ENCODE measurements at regions not wholly inside any gene's neighbourhood (a gene's known extent, or its start where the extent isn't known, plus 50 kb on each side); places are given as distances from the start of the nearest gene placed in this dataset.

DNA sequence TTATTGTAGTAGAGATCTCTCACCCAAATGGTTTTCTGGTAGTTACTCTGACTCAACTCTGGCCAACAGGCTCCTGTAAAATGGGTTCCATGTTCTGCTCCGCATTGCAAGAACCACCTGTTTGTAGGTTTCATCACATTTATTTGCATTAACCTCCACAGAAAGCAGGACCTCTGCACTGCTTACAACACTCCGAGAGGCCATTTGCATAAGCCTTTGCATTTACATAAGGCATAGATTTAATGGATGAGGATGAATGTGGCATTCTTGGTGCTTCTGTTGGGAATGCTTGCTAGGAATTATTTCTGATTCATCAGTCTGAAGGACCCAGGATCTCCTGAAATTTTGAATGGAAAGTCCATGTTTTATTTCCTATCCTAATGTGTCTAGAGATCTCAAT is 320.1 kb downstream of the ZNF621 start:
- Histone ChIP-seq H3K4me3 (no peak overlapping the region), H3K27ac (no peak overlapping the region), H3K36me3 (ENCODE audit: low read depth, missing control alignments) (no peaks in the 10 kb centered on the region), H3K27me3 (no peaks in the 10 kb centered on the region), H3K4me1 (no peaks in the 10 kb centered on the region), H3K9me3 (no peaks in the 10 kb centered on the region)
- no peak for DNase-seq
- no peak for TF ChIP-seq POLR2A (IDR thresholded peaks at IDR 0.05)
- TF ChIP-seq, protein P1, sequence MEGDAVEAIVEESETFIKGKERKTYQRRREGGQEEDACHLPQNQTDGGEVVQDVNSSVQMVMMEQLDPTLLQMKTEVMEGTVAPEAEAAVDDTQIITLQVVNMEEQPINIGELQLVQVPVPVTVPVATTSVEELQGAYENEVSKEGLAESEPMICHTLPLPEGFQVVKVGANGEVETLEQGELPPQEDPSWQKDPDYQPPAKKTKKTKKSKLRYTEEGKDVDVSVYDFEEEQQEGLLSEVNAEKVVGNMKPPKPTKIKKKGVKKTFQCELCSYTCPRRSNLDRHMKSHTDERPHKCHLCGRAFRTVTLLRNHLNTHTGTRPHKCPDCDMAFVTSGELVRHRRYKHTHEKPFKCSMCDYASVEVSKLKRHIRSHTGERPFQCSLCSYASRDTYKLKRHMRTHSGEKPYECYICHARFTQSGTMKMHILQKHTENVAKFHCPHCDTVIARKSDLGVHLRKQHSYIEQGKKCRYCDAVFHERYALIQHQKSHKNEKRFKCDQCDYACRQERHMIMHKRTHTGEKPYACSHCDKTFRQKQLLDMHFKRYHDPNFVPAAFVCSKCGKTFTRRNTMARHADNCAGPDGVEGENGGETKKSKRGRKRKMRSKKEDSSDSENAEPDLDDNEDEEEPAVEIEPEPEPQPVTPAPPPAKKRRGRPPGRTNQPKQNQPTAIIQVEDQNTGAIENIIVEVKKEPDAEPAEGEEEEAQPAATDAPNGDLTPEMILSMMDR (IDR thresholded peaks at IDR 0.05), result no peak
- WGBS, 2 donors, result 98 to 100% methylated on average over 2 of the region's 2 CpGs
- intact Hi-C loops (cut with DNase I; ENCODE audit: low total_unique reads), result no loop called here

DNA sequence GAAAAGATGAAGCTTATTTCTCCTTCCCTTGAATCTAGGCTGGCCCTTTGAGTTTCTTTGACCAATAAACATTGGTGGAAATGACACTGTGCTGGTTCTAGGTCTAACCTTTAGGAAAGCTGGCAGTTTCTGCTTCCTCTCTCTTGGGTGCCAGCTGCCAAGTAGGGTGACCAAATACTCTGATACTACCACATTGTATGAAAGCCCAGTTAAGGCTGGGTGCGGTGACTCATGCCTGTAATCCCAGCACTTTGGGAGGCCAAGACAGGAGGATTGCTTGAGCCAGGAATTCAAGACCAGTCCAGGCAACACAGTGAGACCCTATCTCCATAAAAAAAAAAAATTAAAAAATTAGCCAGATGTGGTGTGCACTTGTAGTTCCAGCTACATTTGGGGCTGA is 320.7 kb downstream of the ZNF621 start:
- intact Hi-C loops (cut with DNase I; ENCODE audit: low total_unique reads), result no loop called here
- Histone ChIP-seq H3K4me1 (no peaks in the 10 kb centered on the region), H3K9me3 (no peaks in the 10 kb centered on the region), H3K27ac (no peak overlapping the region), H3K27me3 (no peaks in the 10 kb centered on the region), H3K36me3 (ENCODE audit: low read depth, missing control alignments) (no peaks in the 10 kb centered on the region), H3K4me3 (no peak overlapping the region)
- whole genome bisulfite sequencing, 2 donors, result 96 to 100% methylated on average over 1 of the region's 1 CpG
- TF ChIP-seq, protein P1 (IDR thresholded peaks at IDR 0.05), result no peak
- no peak for DNase-seq

DNA sequence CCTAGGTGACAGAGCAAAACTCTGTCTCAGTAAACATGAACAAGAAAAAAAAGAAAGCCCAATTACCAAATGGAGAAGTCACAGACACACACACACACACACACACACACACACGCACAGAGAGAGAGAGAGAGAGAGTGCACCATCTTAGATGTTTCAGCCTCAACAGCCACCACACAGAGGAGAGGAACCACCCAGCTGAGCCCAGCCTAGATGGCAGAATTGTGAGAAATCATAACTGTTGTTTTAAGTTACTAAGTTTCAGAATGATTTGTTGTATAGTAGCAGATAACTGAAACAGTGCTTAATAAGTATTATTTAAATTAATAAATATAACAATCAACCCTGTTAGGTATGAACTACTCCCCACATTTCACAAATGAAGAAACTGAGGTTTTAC is 321.2 kb downstream of the ZNF621 start:
- no peak for TF ChIP-seq POLR2A (IDR thresholded peaks at IDR 0.05)
- TF ChIP-seq, protein P1 (IDR thresholded peaks at IDR 0.05), result no peak
- H3K27ac ChIP-seq, result no peak overlapping the region
- intact Hi-C loops (cut with DNase I; ENCODE audit: low total_unique reads), result no loop called here

DNA sequence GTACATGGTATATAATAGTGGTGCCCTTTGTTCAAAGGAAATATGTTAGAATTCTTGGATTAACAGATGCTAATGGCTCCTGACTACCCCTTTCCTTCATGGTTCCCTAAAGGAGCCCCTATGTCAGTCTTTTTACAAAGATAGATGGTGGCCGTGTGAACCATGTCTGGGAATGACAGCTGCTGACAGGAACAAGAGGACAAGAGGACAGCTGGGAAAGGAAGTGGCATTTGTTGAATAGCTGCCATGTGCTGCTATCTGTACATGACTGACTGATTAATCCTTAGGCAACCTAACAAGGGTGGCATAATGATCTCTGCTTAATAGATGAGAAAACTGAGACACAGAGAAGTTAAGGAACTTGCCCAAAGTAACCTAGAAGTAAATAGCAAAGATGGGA is 321.7 kb downstream of the ZNF621 start:
- no peak for DNase-seq
- no peaks in the 10 kb centered on the region for H3K9me3 ChIP-seq
- H3K4me3 ChIP-seq, result no peak overlapping the region
- WGBS, 2 donors, result 87 to 95% methylated on average over 1 of the region's 1 CpG
- TF ChIP-seq POLR2A (IDR thresholded peaks at IDR 0.05), result no peak
- TF ChIP-seq, protein P1 (IDR thresholded peaks at IDR 0.05), result no peak
- no peaks in the 10 kb centered on the region for H3K27me3 ChIP-seq
- intact Hi-C loops (cut with DNase I; ENCODE audit: low total_unique reads), result no loop called here
- no peak overlapping the region for H3K27ac ChIP-seq
- no peaks in the 10 kb centered on the region for H3K36me3 ChIP-seq (ENCODE audit: low read depth, missing control alignments)
- no peaks in the 10 kb centered on the region for H3K4me1 ChIP-seq

More for the DNA sequence above, 321.2 kb downstream of the ZNF621 start:
- no peaks in the 10 kb centered on the region for H3K27me3 ChIP-seq
- H3K36me3 ChIP-seq (ENCODE audit: low read depth, missing control alignments), result no peaks in the 10 kb centered on the region
- H3K4me3 ChIP-seq, result no peak overlapping the region
- no peaks in the 10 kb centered on the region for H3K9me3 ChIP-seq
- no peak for DNase-seq
- no peaks in the 10 kb centered on the region for H3K4me1 ChIP-seq
- 50 to 61% methylated on average over 1 of the region's 1 CpG for WGBS, 2 donors

DNA sequence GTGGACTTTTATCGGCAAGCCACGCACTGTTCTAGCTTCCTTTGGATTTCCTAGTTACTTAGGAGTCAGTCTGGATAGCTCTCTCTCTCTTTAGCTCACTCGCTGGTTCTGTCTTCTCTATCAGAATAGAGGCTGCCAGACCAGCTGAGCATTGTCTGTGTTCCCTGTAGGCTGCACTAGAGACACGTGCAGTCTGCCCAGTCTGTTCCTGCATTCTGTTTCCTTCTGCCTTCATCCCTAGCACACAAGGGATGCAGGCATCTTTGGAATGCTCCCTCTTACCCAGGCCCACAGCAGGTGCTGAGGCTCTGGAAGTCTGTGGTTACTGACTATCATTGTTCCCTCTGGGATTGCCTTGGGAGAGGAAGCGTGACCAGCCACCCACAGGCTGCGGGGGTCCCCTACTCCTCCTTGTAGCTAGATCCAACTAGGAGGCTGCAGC is 322.8 kb downstream of the ZNF621 start:
- Histone ChIP-seq H3K4me1 (no peaks in the 10 kb centered on the region), H3K9me3 (no peaks in the 10 kb centered on the region), H3K36me3 (ENCODE audit: low read depth, missing control alignments) (no peaks in the 10 kb centered on the region), H3K4me3 (no peak overlapping the region), H3K27ac (no peak overlapping the region), H3K27me3 (no peaks in the 10 kb centered on the region)
- TF ChIP-seq, protein P1 (IDR thresholded peaks at IDR 0.05), result no peak
- TF ChIP-seq POLR2A (IDR thresholded peaks at IDR 0.05), result no peak
- WGBS, 2 donors, result 38 to 60% methylated on average over 4 to 6 of the region's 6 CpGs
- intact Hi-C loops (cut with DNase I; ENCODE audit: low total_unique reads), result no loop called here
- peak; percentile 74 for DNase-seq

All from testis (tissue), 2 donors.